GM12875 (cell line): ENCODE measurements at regions not wholly inside any gene's neighbourhood (a gene's known extent, or its start where the extent isn't known, plus 50 kb on each side); places are given as distances from the start of the nearest gene placed in this dataset.

ENCODE experiments used
- H3K4me3 ChIP-seq: one replicate; pipeline ENCODE4 v1.5.1; 2011; ENCODE audit warnings: low read depth, low read length, control low read depth
- CTCF ChIP-seq: IDR thresholded peaks from 2 replicates; pipeline ENCODE4 v1.5.1; 2011; ENCODE audit warnings: low read depth, mild to moderate bottlenecking, control low read depth, inconsistent platforms, low read length, moderate library complexity, borderline replicate concordance; ENCODE audit not compliant: insufficient read depth

GRCh38 chr13:83810136-83810535, 72.1 kb downstream of the SLITRK1 start:
- TF ChIP-seq CTCF: no peak
- H3K4me3 ChIP-seq: no peak overlapping the region

- no peak for TF ChIP-seq CTCF
- no peak overlapping the region for H3K4me3 ChIP-seq
Measured at GRCh38 chr13:83804356-83804962, 77.8 kb downstream of the SLITRK1 start.

- TF ChIP-seq CTCF: no peak
- H3K4me3 ChIP-seq: no peak overlapping the region
Measured at GRCh38 chr13:83798731-83799130, 83.5 kb downstream of the SLITRK1 start.

- no peak overlapping the region for H3K4me3 ChIP-seq
- TF ChIP-seq CTCF: no peak
Measured at GRCh38 chr13:83796364-83796763, 85.9 kb downstream of the SLITRK1 start.

- TF ChIP-seq CTCF: no peak
- no peak overlapping the region for H3K4me3 ChIP-seq
Measured at GRCh38 chr13:83794583-83794982, 87.7 kb downstream of the SLITRK1 start.

- H3K4me3 ChIP-seq: no peak overlapping the region
- TF ChIP-seq CTCF: peak; percentile 46; the same call in 1 of the 2 replicates
Measured at GRCh38 chr13:83780227-83780626, 102.0 kb downstream of the SLITRK1 start.

- no peak for TF ChIP-seq CTCF
- H3K4me3 ChIP-seq: no peak overlapping the region
Measured at GRCh38 chr13:83773961-83774360, 108.3 kb downstream of the SLITRK1 start.
